ENCODE measurements at regions not wholly inside any gene's neighbourhood (a gene's known extent, or its start where the extent isn't known, plus 50 kb on each side); places are given as distances from the start of the nearest gene placed in this dataset.

- no peak for DNase-seq
Observed at GRCh38 chr6:23320471-23321015, 751.2 kb downstream of the HDGFL1 start.

DNA sequence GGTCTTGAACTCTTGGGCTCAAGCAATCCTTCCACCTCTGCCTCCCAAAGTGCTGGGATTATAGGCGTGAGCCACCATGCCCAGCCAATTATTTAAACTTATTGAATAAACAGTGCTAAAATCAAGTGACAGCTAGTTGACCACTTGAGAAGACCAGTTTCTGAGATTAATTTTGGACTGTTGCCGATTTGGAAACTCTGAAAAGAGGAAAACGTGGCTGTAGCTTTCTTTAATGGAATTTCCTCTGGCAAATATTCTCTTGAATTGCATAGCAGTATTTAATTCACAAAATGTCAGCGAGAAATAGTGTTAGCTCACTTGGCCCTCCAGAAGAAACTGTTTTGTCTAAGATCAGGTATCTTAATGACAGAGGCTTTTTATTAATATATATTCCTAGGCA is 754.5 kb downstream of the HDGFL1 start:
- no peak for DNase-seq

- DNase-seq: no peak
Observed at GRCh38 chr6:23325065-23325464, 755.7 kb downstream of the HDGFL1 start.

DNA sequence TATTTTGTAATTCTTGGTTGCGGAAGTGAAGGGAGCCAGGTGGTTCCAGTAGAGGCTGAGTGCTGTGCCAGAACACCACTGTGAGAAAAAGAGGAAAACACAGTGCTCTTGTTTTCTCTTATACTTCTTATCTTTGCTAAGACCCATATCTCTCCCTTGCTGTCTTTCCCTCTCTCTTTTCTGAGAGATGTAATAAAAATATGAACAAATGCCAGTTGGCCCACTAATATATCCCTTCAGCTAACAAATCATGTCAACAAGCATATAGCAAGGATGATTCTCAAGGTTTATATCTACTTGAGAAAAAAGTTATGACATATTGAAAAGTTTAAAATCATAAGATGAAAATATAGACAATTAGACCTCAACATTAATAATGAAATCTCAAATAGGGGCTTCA is 758.3 kb downstream of the HDGFL1 start:
- DNase-seq: no peak

DNA sequence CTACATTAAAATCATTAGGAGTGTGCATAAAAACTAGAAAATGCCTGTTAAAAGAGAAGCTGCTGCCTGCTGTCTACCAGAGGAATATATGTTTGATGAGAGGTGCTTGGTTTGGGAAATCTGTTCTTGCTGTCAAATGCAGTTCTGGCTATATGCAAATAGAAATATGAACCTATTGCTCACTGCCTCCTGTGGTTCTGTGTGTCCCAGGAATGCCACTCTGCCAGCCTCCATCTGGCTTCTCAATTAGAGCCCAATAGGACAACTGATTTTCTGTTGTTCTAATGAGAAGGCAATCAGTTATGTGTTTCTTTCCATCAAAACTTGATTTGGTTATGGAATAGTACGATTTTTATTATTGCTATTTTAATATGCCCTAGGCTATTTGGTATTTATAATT is 759.7 kb downstream of the HDGFL1 start:
- no peak for DNase-seq

DNA sequence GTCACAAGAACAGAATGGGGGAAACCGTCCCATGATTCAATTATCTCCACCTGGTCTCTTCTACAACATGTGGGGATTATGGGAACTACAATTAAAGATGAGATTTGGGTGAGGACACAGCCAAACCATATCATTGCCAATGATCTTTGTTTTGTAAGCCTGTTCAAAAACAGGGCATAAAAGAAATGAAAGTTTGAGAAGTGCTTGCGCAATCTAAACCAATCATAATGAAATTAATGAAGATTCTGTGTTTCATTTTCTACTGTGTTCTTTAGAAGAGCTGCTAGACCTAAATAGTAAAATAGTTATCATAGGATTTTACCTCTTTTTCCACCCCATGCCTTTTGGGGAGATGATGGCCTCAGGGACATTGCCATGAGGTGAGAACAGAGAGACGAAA is 761.3 kb downstream of the HDGFL1 start:
- DNase-seq: no peak

DNA sequence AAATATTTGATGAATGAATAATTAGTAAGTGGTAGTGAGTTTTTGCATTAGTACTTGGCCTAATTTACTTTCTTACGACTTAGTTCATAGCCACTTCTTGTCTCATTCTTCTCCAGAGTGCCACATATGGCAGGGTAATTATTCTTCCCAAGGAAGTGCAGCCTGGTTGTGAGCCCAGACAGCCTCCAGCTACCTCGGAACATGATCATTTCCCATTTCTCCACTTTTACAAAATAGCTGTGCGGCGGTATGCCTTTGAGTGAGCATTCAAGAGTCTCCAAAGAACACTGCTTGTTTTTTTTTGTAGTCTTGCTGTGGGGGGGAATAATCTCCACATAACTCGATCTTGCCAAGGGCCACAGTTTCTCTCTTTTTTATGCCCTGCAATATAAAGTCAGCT is 765.0 kb downstream of the HDGFL1 start:
- no peak for DNase-seq

DNA sequence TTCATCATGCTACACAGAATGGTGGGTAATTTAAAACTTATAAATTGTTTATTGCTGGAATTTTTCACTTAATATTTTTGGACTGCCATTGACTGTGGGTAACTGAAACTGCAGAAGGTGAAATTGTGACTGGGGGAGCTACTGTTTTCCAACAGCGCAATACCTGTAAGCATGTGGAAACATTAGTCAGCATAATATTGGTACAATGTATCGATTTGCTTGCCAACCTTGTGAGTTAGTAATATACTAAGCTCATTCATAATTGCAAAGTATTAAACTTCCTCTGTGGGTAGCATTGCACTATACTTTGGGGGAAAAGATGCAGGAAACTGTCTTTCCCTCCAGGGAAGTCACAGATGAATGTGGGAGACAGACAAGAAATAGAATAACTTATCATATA is 766.5 kb downstream of the HDGFL1 start:
- DNase-seq: no peak

GRCh38 chr6:23339268-23339667 is 769.9 kb downstream of the HDGFL1 start:
- DNase-seq: no peak

GRCh38 chr6:23340271-23340670 is 770.9 kb downstream of the HDGFL1 start:
- DNase-seq: no peak

DNA sequence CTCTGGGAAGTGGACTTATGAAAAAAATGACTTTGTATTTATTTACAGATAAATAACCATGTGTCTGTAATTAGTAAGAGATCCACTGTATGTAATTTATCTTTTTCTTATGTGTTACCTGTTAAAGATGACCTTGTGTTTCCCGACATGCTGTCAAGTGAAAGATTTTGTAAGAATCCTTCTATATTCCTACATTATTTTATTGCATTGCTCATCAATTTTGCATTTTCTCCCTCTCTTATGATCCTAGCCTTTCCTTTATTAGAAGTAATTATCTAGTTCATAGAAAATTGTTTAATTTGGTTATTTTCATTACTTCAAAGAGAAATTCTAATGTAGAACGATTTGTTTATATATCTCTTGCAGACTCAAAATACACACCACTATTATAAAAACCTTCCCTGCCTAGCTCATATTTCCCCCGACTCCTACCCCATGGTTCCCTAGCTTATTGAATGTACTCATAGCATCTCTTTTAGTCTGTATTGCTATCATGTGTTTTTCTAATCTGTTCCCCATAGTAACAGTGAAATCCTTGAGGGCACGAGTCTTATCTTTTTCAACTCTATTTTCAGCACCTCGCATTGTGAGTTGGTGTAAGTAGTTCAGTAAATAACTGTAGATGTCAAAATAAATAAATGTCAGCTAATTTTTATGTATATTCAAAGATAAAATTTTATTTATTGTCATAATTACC is 774.4 kb downstream of the HDGFL1 start:
- no peak for DNase-seq

GRCh38 chr6:23348185-23348584 is 777.8 kb upstream of the NRSN1 start:
- DNase-seq: no peak

DNA sequence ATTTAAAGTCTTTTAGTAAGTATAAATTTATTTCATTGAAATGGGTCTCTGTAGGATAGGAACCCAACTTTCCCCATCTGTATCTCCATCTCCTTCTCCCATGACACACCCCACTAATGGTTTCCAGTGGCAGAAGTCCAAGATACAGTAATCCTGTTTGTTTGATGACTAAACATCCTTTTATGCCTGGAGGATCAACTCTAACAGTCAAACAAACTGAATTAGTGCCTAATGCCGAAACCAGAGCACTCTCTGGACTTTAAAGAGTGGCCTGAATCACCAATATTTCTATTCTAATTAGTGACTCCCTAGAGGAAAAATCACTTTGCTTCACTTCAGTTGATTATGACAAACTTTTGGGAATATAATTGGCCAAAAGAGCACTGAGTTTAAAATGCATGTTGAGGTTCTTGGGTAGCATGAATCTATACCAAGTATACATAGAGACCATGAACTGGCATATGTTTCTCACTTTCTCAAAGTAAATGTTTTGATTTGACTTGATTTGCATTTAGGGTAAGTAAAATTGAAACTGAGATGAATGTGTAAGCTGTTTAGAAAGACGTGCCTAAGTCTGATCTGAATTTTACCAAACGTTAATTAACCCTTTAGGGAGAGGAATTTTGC is 776.4 kb upstream of the NRSN1 start:
- no peak for DNase-seq

DNA sequence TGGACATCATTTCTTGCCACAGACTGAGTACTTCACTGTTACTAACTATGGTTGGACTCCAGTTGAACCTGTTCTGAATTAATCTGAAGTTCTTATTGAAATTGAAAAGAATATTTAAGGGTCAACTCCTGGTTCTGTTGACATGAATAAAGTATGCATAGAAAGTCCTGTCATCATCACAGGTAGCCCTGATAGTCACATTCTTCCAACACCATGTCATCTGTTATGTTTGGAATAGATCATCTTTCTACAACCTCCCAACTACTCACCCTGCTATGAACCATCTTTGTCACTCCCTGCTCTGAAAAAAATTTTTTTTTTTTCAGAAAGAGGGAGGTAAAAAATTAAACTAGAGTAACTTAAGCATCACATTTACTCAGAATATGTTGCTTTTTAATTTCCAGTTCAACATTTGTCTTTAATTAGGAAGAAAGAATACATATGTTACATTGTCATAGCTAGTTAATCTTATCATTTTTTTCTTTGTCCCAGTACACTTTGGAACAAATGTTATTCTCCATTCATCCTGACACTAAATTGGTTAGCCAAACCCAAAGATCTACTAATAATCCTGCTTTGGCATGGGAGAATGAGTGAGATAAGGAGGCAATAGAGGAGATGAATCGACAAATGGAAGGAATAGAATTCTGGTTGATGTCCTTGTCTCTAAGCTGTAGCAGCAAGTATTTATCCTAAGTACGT is 775.1 kb upstream of the NRSN1 start:
- no peak for DNase-seq

DNA sequence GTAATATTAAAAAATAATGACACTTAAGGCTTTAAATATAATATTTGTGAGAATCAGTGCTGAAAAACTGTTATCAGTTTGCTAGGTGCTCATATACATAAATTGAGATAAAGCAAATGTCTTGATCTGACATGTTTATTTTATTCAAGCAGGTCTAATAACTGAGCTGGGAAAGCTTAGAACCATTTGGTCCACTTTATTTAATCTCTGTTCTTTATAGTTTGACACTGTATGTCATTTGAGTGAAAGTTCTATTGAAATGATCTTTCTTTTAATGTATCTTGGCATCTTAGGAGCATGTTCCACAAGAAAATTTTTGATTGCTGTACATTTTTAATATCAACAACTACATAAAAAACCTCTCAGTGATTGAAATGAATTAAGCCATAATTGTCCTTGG is 772.0 kb upstream of the NRSN1 start:
- no peak for DNase-seq

DNA sequence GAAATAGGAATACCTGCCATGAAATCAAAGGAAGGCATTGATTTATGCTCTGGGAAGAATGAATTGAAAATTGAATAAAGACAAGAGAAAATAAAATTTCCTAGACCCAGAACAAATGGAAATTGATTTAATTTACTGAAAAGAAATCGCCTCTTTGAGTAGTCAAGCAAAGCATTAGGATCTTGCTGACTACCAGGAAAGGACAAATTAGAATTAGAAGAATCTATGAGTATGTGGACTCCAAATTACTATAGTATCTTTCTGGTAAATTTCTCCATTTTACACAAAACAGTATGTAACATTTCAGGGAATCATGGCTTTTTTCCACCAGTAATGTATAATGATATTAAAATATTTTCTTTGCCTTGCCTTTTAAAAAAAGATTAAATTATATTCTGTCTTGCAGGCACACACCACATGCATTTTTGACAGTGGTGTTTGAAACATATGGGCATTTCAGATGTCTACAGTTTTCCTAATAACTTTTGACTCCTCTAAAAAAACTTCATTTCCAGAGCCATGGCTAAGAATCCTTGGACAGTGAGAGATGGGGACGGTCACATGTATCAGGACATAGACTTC is 768.7 kb upstream of the NRSN1 start:
- DNase-seq: no peak

DNA sequence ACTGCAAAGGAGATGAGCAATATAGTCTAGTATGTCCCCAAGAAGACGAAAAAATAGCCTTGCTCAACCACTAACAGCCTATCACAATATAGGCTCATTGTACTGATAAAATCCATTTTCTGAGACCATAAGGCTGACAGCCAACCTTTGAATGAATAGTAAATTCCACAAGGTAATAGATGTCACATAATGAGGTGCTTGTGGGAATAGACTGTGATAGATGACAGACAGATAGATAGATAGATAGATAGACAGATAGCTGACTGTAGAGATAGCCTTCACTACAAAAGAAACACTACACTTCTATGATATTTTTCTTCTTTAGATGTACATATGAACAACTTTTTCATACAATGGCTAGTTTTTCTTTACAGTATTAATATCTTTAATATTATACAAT is 760.3 kb upstream of the NRSN1 start:
- no peak for DNase-seq

DNA sequence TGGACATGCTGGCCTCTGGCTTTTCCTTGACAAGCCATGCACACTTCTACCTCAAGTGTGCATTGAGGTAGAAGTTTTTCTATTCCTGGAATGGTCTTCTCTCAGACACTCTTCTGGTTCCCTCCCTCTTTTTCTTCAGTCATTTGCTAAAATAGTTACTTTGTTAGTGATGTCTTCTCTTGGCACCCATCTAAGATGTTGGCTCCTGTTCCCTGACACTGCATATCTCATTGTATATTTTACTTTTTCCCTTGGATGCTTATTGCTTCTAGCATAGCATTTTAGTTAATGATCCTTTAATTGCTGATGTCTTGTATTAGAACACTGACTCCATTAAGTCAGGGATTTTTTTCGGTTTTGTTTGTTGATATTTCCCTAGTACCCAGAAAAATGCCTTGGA is 758.7 kb upstream of the NRSN1 start:
- no peak for DNase-seq

DNA sequence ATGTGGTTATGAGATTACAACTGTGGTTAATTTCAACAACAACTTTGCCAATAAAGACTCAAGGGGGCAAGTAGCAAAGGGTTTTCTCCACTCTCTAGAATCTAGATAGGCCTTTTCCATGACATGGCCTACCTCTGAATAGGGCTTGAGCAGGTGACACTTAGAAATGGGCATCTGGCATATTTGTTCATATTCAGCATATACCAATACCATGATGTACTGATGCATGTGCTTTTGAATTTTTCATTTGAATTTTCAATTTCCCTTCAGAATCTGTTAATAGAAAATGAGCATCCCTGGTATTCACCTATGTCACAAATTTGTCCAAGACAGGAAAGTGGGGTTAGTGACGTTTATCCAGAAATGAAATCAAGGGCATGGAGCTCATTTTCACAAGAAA is 757.5 kb upstream of the NRSN1 start:
- no peak for DNase-seq

DNA sequence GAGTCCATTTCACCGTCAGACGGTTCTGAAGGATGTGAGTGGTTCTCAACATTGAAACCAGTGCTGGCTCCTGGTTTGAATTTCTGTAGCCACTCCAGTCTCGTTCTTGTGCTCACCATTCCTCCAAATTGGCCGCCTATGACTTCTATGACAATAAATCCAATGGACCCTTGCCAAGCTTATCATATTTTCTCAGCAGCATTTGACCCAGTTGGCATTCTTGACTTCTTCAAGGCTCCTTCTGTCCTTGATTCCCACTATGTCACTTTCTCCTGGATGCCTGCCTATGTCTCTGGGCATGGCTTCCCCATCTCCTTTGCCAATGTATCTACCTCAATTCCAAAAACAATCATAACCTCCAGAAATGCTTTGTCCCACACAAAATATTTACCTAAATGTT is 756.0 kb upstream of the NRSN1 start:
- DNase-seq: no peak

GRCh38 chr6:23371132-23371915 is 754.7 kb upstream of the NRSN1 start:
- DNase-seq: no peak

DNA sequence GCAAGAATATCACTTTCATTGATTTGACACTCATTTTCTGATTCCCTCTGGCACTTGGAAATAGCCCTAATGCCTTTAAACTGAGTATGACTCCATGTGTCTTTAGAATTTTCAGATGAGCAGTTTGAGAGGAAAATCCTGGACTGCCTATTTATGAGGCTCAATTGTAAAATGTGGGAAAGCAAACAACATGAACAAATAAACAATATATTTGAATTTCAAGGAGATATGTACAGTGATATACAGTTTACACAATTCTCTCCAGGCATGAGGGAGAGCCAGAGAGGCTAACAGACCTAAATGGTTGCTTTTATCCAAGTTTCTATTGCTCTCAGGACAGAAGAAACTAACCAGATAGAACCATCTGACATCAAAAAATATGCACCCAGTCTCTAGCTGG is 748.2 kb upstream of the NRSN1 start:
- no peak for DNase-seq

DNA sequence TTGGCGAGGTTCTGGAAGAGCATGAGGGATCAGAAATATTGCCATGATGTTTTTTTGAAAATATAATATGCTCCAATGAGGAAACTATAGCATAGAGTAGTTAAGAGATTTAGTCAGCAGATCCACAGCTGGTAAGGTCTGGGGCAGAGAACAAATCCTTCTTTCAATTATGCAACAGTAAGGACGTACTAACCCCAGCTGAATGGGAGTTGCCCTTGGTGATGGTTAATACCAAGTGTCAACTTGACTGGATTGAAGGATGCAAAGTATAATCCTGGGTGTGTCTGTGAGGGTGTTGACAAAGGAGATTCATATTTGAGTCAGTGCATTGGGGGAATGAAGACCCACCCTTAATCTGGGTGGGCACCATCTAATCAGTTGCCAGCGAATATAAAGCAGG is 745.5 kb upstream of the NRSN1 start:
- no peak for DNase-seq

Data from hematopoietic multipotent progenitor cell treated with erythropoietin and hydrocortisone succinate and interleukin-3 and kit ligand, for 6 days (in vitro differentiated cells).